ENCODE measurements at regions not wholly inside any gene's neighbourhood (a gene's known extent, or its start where the extent isn't known, plus 50 kb on each side); places are given as distances from the start of the nearest gene placed in this dataset.

DNA sequence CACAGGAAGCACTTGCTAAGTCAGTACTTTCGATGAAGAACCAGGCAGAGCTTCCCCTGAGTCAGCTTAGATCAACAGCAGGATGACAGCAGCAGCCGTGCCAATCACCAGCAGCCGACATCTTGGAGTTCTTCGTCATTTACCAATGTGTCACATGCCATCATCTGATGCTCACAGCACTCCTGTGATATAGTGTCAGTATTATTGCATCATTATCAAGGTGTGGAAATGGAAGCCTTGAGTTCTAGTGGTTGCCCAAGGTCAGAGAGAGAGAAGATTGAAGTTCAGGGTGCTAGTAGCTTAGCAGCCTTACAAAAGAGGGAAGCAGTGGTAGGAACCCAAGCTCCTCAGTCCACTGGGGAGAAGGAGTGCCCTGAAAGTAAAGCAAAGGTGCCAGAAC lies 331.5 kb downstream of the ZNF536 start:
- no peaks in the 10 kb centered on the region for H3K4me1 ChIP-seq
- no peaks in the 10 kb centered on the region for H3K9me3 ChIP-seq
- H3K4me3 ChIP-seq = no peak overlapping the region
- no peak overlapping the region for H3K27ac ChIP-seq
- TF ChIP-seq, protein P1, sequence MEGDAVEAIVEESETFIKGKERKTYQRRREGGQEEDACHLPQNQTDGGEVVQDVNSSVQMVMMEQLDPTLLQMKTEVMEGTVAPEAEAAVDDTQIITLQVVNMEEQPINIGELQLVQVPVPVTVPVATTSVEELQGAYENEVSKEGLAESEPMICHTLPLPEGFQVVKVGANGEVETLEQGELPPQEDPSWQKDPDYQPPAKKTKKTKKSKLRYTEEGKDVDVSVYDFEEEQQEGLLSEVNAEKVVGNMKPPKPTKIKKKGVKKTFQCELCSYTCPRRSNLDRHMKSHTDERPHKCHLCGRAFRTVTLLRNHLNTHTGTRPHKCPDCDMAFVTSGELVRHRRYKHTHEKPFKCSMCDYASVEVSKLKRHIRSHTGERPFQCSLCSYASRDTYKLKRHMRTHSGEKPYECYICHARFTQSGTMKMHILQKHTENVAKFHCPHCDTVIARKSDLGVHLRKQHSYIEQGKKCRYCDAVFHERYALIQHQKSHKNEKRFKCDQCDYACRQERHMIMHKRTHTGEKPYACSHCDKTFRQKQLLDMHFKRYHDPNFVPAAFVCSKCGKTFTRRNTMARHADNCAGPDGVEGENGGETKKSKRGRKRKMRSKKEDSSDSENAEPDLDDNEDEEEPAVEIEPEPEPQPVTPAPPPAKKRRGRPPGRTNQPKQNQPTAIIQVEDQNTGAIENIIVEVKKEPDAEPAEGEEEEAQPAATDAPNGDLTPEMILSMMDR (IDR thresholded peaks at IDR 0.05) = no peak
- no peaks in the 10 kb centered on the region for H3K27me3 ChIP-seq
- no peaks in the 10 kb centered on the region for H3K36me3 ChIP-seq
- DNase-seq (ENCODE audit: low spot score) = no peak

DNA sequence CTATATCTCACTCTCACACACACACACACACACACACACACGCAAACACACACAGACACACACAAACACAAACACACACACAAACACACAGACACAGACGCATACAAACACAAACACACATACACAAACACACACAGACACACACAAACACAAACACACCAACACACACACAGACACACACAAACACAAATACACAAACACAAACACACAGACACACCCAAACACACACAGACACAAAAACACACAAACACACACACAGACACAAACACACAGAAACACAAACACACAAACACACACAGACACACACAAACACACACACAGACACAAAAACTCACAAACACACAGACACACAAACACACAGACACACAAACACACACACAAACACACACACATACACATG lies 329.0 kb downstream of the ZNF536 start:
- H3K27ac ChIP-seq = no peak overlapping the region
- no peak for DNase-seq (ENCODE audit: low spot score)

DNA sequence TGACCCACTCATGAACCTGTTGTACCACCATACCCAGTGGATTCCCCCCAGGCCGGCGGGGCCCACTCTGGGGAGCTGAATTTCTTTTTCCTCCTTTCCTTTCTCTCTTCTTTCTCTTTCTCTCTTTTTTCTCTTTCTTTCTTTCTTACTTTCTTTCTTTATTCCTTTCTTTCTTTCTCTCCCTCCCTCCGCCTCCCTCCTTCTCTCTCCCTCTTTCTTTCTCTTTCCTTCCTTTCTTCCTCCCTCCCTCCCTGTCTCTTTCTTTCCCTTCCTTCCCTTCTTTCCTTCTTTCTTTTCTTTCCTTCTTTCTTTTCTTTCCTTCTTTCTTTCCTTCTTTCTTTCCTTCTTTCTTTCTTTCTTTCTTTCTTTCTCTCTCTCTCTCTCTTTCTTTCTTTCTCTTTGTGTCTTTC lies 327.7 kb downstream of the ZNF536 start:
- Histone ChIP-seq H3K4me1 (no peaks in the 10 kb centered on the region), H3K27me3 (no peaks in the 10 kb centered on the region), H3K4me3 (no peak overlapping the region), H3K36me3 (no peaks in the 10 kb centered on the region), H3K9me3 (no peaks in the 10 kb centered on the region), H3K27ac (no peak overlapping the region)
- no peak for DNase-seq (ENCODE audit: low spot score)
- TF ChIP-seq, protein P1 (IDR thresholded peaks at IDR 0.05) = no peak

More for the DNA sequence above, 329.0 kb downstream of the ZNF536 start:
- TF ChIP-seq, protein P1 (IDR thresholded peaks at IDR 0.05) = no peak
- H3K36me3 ChIP-seq = no peaks in the 10 kb centered on the region
- H3K4me3 ChIP-seq = no peak overlapping the region
- H3K9me3 ChIP-seq = no peaks in the 10 kb centered on the region
- no peaks in the 10 kb centered on the region for H3K27me3 ChIP-seq
- no peaks in the 10 kb centered on the region for H3K4me1 ChIP-seq

DNA sequence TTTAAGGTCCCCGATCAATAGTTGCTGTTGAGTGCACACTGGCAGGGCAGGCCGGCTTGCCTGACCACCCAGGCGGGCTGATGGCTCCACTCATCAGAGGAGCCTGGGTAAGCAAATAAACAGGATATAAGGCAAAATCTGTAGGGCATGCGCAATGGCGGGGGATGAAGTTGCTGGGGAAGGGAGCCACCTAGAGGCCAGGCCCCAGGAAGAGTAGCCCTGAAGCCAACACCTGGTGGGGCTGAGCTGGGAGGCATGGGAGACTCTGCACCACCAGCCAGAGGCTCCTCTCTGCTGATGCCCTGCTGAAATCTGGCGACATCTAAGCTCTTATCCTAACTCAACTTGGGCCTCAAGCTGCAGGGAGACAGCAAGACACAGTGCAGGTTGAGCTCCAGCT lies 324.3 kb downstream of the ZNF536 start:
- no peak for DNase-seq (ENCODE audit: low spot score)
- TF ChIP-seq, protein P1 (IDR thresholded peaks at IDR 0.05) = peak in 1 of 2 donors; percentile 50
- Histone ChIP-seq H3K9me3 (no peaks in the 10 kb centered on the region), H3K36me3 (no peaks in the 10 kb centered on the region), H3K27me3 (no peaks in the 10 kb centered on the region), H3K27ac (no peak overlapping the region), H3K4me3 (no peak overlapping the region), H3K4me1 (peaks cover 0 to 4% of the 10 kb centered on the region in 2 donors)

DNA sequence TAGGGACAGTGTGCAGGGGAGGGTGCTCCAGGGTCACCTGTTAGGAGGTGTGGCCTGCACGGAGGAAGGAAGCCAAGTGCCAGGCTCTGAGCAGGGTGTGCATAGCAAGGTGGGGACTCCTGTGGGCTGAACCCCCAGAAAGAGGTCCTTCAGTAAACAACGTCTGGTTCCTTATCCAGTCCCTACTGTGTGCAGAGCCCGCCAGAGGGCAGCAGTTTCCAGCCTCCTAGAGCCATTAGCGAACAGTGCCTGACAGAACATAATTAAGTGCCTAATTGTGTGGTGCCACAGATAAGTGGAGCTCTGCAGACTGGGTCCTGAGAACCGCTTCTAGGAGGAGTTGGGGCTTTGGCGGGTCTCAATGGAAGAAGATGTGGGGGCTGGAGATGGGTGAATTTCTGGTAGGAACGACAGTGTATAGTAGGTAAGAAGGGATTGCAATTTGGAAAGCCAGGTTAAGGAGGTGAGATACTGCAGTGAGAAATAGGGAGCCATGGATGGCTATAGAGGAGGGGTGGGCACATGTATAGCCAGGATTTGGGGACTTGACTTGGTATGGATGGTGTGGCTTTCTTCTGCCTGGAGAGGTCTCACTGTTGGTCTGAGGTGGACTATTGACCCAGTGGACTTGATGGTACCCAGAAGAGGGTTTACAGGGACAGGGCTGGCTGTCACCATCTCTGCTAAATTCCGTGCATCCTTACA lies 323.1 kb downstream of the ZNF536 start:
- Histone ChIP-seq H3K4me1 (peaks cover 0 to 4% of the 10 kb centered on the region in 2 donors), H3K36me3 (no peaks in the 10 kb centered on the region), H3K27ac (no peak overlapping the region), H3K9me3 (no peaks in the 10 kb centered on the region), H3K27me3 (no peaks in the 10 kb centered on the region), H3K4me3 (no peak overlapping the region)
- TF ChIP-seq, protein P1 (IDR thresholded peaks at IDR 0.05) = peak in 1 of 2 donors; percentile 35
- no peak for DNase-seq (ENCODE audit: low spot score)

Measured in right atrium auricular region (tissue), 2 donors.